Caco-2 (cell line): ENCODE measurements at regions not wholly inside any gene's neighbourhood (a gene's known extent, or its start where the extent isn't known, plus 50 kb on each side); places are given as distances from the start of the nearest gene placed in this dataset.

Experiments used
- BruUV-seq: library from RNA; stranded (reverse); fragments of 400-500 nt; replicated peaks from 2 replicates; lab custom pipeline; 2021; lab: Mats Ljungman, UMichigan
- CTCF ChIA-PET: fragments of 300-600 bp; sonication (Branson Sonifier 250); formaldehyde crosslinking; loops from one replicate; lab custom pipeline; 2022; ENCODE audit warnings: antibody characterized with exemption; lab: Charles Lee
- POLR2A ChIA-PET: fragments of 300-600 bp; sonication (Branson Sonifier 250); formaldehyde crosslinking; loops from one replicate; lab custom pipeline; 2022; ENCODE audit warnings: antibody characterized with exemption; lab: Charles Lee
- DNase-seq, 2 experiments: peaks; one replicate each; pipeline versions ENCODE4 v3.0.0 to v3.0.0-alpha.2; 2020 to 2022
- H3K27me3 ChIP-seq: replicated peaks from 2 replicates; pipeline ENCODE4 v1.6.0; 2011; ENCODE audit warnings: low read length; ENCODE audit not compliant: control insufficient read depth, insufficient read depth
- H3K36me3 ChIP-seq: 2 replicates; pipeline ENCODE4 v1.5.1; 2011; ENCODE audit warnings: low read length; ENCODE audit not compliant: control insufficient read depth, insufficient read depth
- H3K4me1 ChIP-seq: fragments of 250-450 bp; sonication (Bioruptor Pico); 2 replicates; pipeline ENCODE4 v1.5.1; 2020; ENCODE audit warnings: mild to moderate bottlenecking
- H3K4me3 ChIP-seq: 2 replicates; pipeline ENCODE4 v1.5.1; 2011; ENCODE audit warnings: low read depth, mild to moderate bottlenecking, control low read depth, low read length
- H3K9me3 ChIP-seq: fragments of 250-450 bp; sonication (Bioruptor Pico); 2 replicates; pipeline ENCODE4 v1.5.1; 2020; ENCODE audit warnings: mild to moderate bottlenecking, moderate library complexity
- H3K27ac Mint-ChIP-seq: one replicate; pipeline ENCODE4 v1.8.0; 2022; ENCODE audit warnings: mixed read lengths; ENCODE audit not compliant: unreplicated experiment
- H3K27me3 Mint-ChIP-seq: one replicate; pipeline ENCODE4 v1.8.0; 2022; ENCODE audit warnings: mixed read lengths; ENCODE audit not compliant: insufficient read depth, unreplicated experiment
- H3K36me3 Mint-ChIP-seq: one replicate; pipeline ENCODE4 v1.8.0; 2022; ENCODE audit warnings: mild to moderate bottlenecking, mixed read lengths; ENCODE audit not compliant: insufficient read depth, unreplicated experiment
- H3K4me1 Mint-ChIP-seq: one replicate; pipeline ENCODE4 v1.8.0; 2022; ENCODE audit warnings: low read depth, mixed read lengths; ENCODE audit not compliant: unreplicated experiment
- H3K4me3 Mint-ChIP-seq: one replicate; pipeline ENCODE4 v1.8.0; 2022; ENCODE audit warnings: mild to moderate bottlenecking, moderate library complexity, mixed read lengths; ENCODE audit not compliant: unreplicated experiment
- H3K9me3 Mint-ChIP-seq: one replicate; pipeline ENCODE4 v1.8.0; 2022; ENCODE audit warnings: mixed read lengths; ENCODE audit not compliant: unreplicated experiment
- CTCF ChIP-seq, 2 experiments: fragments of 200-600 bp in 1 of 2; IDR thresholded peaks; 1 replicate in 1 of 2; 2 replicates in 1 of 2; pipeline versions ENCODE4 v1.5.1 to v1.8.0; 2011 to 2022; ENCODE audit warnings: antibody characterized with exemption in 1 of 2, control low read depth in 1 of 2, inconsistent platforms in 1 of 2, low read depth in 1 of 2, low read length in 1 of 2, mild to moderate bottlenecking in 1 of 2, moderate library complexity in 1 of 2; ENCODE audit not compliant: insufficient read depth in 1 of 2, severe bottlenecking in 1 of 2, unreplicated experiment in 1 of 2
- intact Hi-C: fragments of 100-400 bp; cut with micrococcal nuclease; formaldehyde crosslinking; loops from one replicate; pipeline ENCODE4 v1.10.0; 2022; ENCODE audit not compliant: unreplicated experiment

DNA sequence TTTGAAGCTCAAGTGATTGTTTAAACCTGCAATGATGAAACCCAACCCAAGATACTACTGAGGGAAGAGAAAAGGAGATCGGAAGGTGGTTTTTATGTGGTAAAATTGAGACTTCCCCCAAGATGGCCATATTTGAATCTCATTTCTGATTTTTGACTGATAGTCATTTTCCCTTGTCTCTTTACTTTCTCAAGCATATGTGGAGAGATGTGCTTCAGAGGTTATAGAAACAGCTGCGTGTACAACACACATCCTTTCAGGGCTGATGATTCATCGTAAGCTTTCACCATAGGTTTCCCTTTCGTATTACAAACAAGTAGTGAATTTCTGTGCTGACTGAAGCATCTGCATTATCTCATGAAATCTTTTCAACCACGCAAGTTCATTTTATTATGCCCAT lies 276.2 kb downstream of the EMP1 start:
- no peaks in the 10 kb centered on the region for H3K9me3 ChIP-seq
- intact Hi-C loops, result no loop called here
- H3K4me1 ChIP-seq, result no peaks in the 10 kb centered on the region; the same call in 1 of the 2 replicates
- no peaks in the 10 kb centered on the region for H3K36me3 ChIP-seq
- DNase-seq, result no peak
- ChIA-PET CTCF (no interaction called here), POLR2A (no interaction called here)
- peaks cover 6% of the 10 kb centered on the region for H3K4me1 Mint-ChIP-seq
- H3K27me3 Mint-ChIP-seq, result peaks cover 16% of the 10 kb centered on the region
- no TSS peak for BruUV-seq
- H3K9me3 Mint-ChIP-seq, result no peaks in the 10 kb centered on the region
- no peaks in the 10 kb centered on the region for H3K36me3 Mint-ChIP-seq
- H3K4me3 Mint-ChIP-seq, result no peak overlapping the region
- no peak overlapping the region for H3K27ac Mint-ChIP-seq
- no peaks in the 10 kb centered on the region for H3K27me3 ChIP-seq
- no peak overlapping the region for H3K4me3 ChIP-seq
- TF ChIP-seq CTCF (IDR thresholded peaks at IDR 0.05; ENCODE audit: insufficient read depth in 1 of 2, low read depth in 1 of 2, low read length in 1 of 2, severe bottlenecking in 1 of 2, unreplicated experiment in 1 of 2), result no peak

DNA sequence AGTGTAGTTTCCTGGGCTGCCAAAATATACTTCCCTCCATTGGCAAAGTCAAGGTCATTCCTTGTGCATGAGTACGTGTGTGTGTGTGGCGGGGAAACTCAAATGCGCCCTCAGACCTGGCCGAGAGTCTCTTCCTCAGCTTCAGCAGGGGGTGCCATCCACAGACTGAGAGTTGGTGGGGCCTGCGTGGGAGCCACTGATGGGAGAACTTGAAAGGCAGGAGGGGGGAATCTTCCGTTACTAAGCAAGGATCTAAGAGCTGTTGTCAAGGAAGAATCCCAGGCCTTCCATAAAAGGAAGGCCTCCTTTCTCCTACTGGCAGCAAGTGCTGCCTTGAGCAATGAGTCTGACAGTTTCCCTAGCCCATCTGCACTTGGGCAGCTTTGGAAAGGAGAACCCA lies 274.9 kb downstream of the EMP1 start:
- no peak for DNase-seq
- TF ChIP-seq CTCF (IDR thresholded peaks at IDR 0.05; ENCODE audit: insufficient read depth in 1 of 2, low read depth in 1 of 2, low read length in 1 of 2, severe bottlenecking in 1 of 2, unreplicated experiment in 1 of 2), result no peak
- ChIA-PET CTCF (no interaction called here), POLR2A (no interaction called here)
- intact Hi-C loops, result no loop called here
- peaks cover 6% of the 10 kb centered on the region for H3K4me1 Mint-ChIP-seq
- no peaks in the 10 kb centered on the region for H3K9me3 Mint-ChIP-seq
- Histone ChIP-seq H3K36me3 (no peaks in the 10 kb centered on the region), H3K4me1 (no peaks in the 10 kb centered on the region; the same call in 1 of the 2 replicates), H3K4me3 (no peak overlapping the region), H3K27me3 (no peaks in the 10 kb centered on the region), H3K9me3 (no peaks in the 10 kb centered on the region)
- H3K27me3 Mint-ChIP-seq, result peaks cover 16% of the 10 kb centered on the region
- H3K36me3 Mint-ChIP-seq, result no peaks in the 10 kb centered on the region
- no peak overlapping the region for H3K27ac Mint-ChIP-seq
- no TSS peak for BruUV-seq
- no peak overlapping the region for H3K4me3 Mint-ChIP-seq

- Histone ChIP-seq H3K36me3 (no peaks in the 10 kb centered on the region), H3K9me3 (no peaks in the 10 kb centered on the region), H3K27me3 (no peaks in the 10 kb centered on the region), H3K4me1 (no peaks in the 10 kb centered on the region), H3K4me3 (no peak overlapping the region)
- Mint-ChIP-seq H3K4me1 (peaks cover 6% of the 10 kb centered on the region), H3K4me3 (no peak overlapping the region), H3K27ac (no peak overlapping the region), H3K36me3 (no peaks in the 10 kb centered on the region), H3K27me3 (peaks cover 12% of the 10 kb centered on the region), H3K9me3 (no peaks in the 10 kb centered on the region)
- CTCF ChIA-PET, result no interaction called here
- no peak for TF ChIP-seq CTCF (IDR thresholded peaks at IDR 0.05; ENCODE audit: insufficient read depth in 1 of 2, low read depth in 1 of 2, low read length in 1 of 2, severe bottlenecking in 1 of 2, unreplicated experiment in 1 of 2)
- DNase-seq, result no peak
- BruUV-seq, result no TSS peak
- intact Hi-C loops, result no loop called here
- POLR2A ChIA-PET, result no interaction called here
These were observed 269.1 kb downstream of the EMP1 start for GRCh38 chr12:13465635-13466034.
